Nephron (organoid): ENCODE measurements at regions not wholly inside any gene's neighbourhood (a gene's known extent, or its start where the extent isn't known, plus 50 kb on each side); places are given as distances from the start of the nearest gene placed in this dataset.

Source experiments
- H3K27ac Mint-ChIP-seq, 3 experiments: 2 replicates each; pipeline ENCODE4 v1.8.0; 2020; ENCODE audit warnings: mixed read lengths in 3 of 3, mild to moderate bottlenecking in 2 of 3, moderate library complexity in 1 of 3
- H3K27me3 Mint-ChIP-seq: 2 replicates; pipeline ENCODE4 v1.8.0; 2021; ENCODE audit warnings: low read depth, mild to moderate bottlenecking, moderate library complexity, mixed read lengths
- H3K36me3 Mint-ChIP-seq: 2 replicates; pipeline ENCODE4 v1.8.0; 2020; ENCODE audit warnings: low read depth, mixed read lengths
- H3K4me1 Mint-ChIP-seq: 2 replicates; pipeline ENCODE4 v1.8.0; 2020; ENCODE audit warnings: mixed read lengths
- H3K4me3 Mint-ChIP-seq, 3 experiments: 2 replicates each; pipeline ENCODE4 v1.8.0; 2020; ENCODE audit warnings: mild to moderate bottlenecking in 3 of 3, mixed read lengths in 3 of 3, moderate library complexity in 2 of 3
- H3K9me3 Mint-ChIP-seq: 2 replicates; pipeline ENCODE4 v1.8.0; 2020; ENCODE audit warnings: mixed read lengths
- CTCF ChIP-seq, 3 experiments: fragments of 200-600 bp; sonication (generic); IDR thresholded peaks; one replicate each; pipeline ENCODE4 v1.5.0; 2021; ENCODE audit warnings: antibody characterized with exemption in 3 of 3; ENCODE audit not compliant: unreplicated experiment in 3 of 3

- Mint-ChIP-seq H3K27me3 (peaks cover 11% of the 10 kb centered on the region), H3K36me3 (no peaks in the 10 kb centered on the region), H3K4me3 (no peak overlapping the region), H3K9me3 (peaks cover 12% of the 10 kb centered on the region), H3K27ac (no peak overlapping the region), H3K4me1 (peaks cover 17% of the 10 kb centered on the region)
- no peak for TF ChIP-seq CTCF (IDR thresholded peaks at IDR 0.05; ENCODE audit: unreplicated experiment in 3 of 3)
These were observed 320.9 kb upstream of the CDH5 start for GRCh38 chr16:66045626-66046025.

GRCh38 chr16:66044556-66044955 lies 321.9 kb upstream of the CDH5 start:
- no peak overlapping the region for H3K4me3 Mint-ChIP-seq
- no peak for TF ChIP-seq CTCF (IDR thresholded peaks at IDR 0.05; ENCODE audit: unreplicated experiment in 3 of 3)

GRCh38 chr16:66044089-66044488 lies 322.4 kb upstream of the CDH5 start:
- H3K4me1 Mint-ChIP-seq: peaks cover 21% of the 10 kb centered on the region
- H3K36me3 Mint-ChIP-seq: no peaks in the 10 kb centered on the region
- peak overlapping the region in 2 of 3 experiments; percentile 47 to 56 for H3K27ac Mint-ChIP-seq
- H3K4me3 Mint-ChIP-seq: no peak overlapping the region
- peaks cover 9% of the 10 kb centered on the region for H3K27me3 Mint-ChIP-seq
- TF ChIP-seq CTCF (IDR thresholded peaks at IDR 0.05; ENCODE audit: unreplicated experiment in 3 of 3): no peak
- H3K9me3 Mint-ChIP-seq: peaks cover 12% of the 10 kb centered on the region

More at GRCh38 chr16:66044556-66044955, 321.9 kb upstream of the CDH5 start:
- H3K27ac Mint-ChIP-seq: peak overlapping the region in 2 of 3 experiments; percentile 47 to 56
- peaks cover 21% of the 10 kb centered on the region for H3K4me1 Mint-ChIP-seq
- H3K36me3 Mint-ChIP-seq: no peaks in the 10 kb centered on the region
- H3K27me3 Mint-ChIP-seq: peaks cover 11% of the 10 kb centered on the region
- H3K9me3 Mint-ChIP-seq: peaks cover 12% of the 10 kb centered on the region

- Mint-ChIP-seq H3K27ac (peak overlapping the region in 2 of 3 experiments; percentile 19 to 47), H3K4me1 (peaks cover 28% of the 10 kb centered on the region), H3K9me3 (peaks cover 12% of the 10 kb centered on the region), H3K4me3 (no peak overlapping the region), H3K27me3 (peaks cover 9% of the 10 kb centered on the region), H3K36me3 (no peaks in the 10 kb centered on the region)
- TF ChIP-seq CTCF (IDR thresholded peaks at IDR 0.05; ENCODE audit: unreplicated experiment in 3 of 3): no peak
These were observed 323.2 kb upstream of the CDH5 start for GRCh38 chr16:66043326-66043725.

- Mint-ChIP-seq H3K27me3 (peaks cover 9% of the 10 kb centered on the region), H3K9me3 (peaks cover 8% of the 10 kb centered on the region), H3K4me3 (no peak overlapping the region), H3K4me1 (peaks cover 34% of the 10 kb centered on the region), H3K27ac (peak overlapping the region in 1 of 3 experiments; percentile 4), H3K36me3 (no peaks in the 10 kb centered on the region)
- TF ChIP-seq CTCF (IDR thresholded peaks at IDR 0.05; ENCODE audit: unreplicated experiment in 3 of 3): no peak
These were observed 324.1 kb upstream of the CDH5 start for GRCh38 chr16:66042341-66042740.

- H3K36me3 Mint-ChIP-seq: no peaks in the 10 kb centered on the region
- no peak for TF ChIP-seq CTCF (IDR thresholded peaks at IDR 0.05; ENCODE audit: unreplicated experiment in 3 of 3)
- peaks cover 5% of the 10 kb centered on the region for H3K9me3 Mint-ChIP-seq
- H3K4me3 Mint-ChIP-seq: no peak overlapping the region
- H3K27me3 Mint-ChIP-seq: peaks cover 9% of the 10 kb centered on the region
- H3K4me1 Mint-ChIP-seq: peaks cover 38% of the 10 kb centered on the region
- H3K27ac Mint-ChIP-seq: no peak overlapping the region
These were observed 324.6 kb upstream of the CDH5 start for GRCh38 chr16:66041907-66042306.
